ENCODE measurements at regions not wholly inside any gene's neighbourhood (a gene's known extent, or its start where the extent isn't known, plus 50 kb on each side); places are given as distances from the start of the nearest gene placed in this dataset.
"Not testable (repeated sequence)": the region's sequence is repeated elsewhere in the genome, so short reads cannot be mapped to it uniquely, and the experiment has no call there.

DNA sequence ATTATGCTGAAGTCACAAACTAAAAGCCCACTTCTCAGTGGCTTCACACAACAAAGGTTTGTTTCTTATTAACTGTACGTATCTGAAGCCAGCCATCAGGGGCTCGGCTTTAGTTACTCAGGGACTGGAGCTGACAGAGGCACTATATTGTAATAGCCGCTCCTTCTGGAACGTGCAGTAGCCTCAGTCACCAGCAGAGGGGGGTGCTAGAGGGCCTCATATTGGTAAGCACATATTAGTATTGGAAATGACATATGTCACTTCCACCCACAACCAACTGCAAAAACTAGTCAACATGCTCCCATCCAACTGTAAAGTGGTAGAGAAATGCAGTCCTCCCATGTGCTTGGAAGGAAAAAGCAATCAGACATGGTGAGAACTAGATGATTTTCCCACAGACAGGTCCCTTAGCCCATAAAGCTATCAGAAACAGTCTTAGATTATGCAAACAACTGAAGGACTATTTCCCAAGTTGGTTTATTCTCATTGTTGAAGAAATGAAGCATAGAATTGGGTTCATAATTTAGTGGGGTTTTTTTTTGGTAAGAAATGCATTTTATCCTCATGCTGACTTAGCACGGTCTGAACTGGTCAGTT is 183.6 kb upstream of the G2E3 start:
- no peak for FAIRE-seq

DNA sequence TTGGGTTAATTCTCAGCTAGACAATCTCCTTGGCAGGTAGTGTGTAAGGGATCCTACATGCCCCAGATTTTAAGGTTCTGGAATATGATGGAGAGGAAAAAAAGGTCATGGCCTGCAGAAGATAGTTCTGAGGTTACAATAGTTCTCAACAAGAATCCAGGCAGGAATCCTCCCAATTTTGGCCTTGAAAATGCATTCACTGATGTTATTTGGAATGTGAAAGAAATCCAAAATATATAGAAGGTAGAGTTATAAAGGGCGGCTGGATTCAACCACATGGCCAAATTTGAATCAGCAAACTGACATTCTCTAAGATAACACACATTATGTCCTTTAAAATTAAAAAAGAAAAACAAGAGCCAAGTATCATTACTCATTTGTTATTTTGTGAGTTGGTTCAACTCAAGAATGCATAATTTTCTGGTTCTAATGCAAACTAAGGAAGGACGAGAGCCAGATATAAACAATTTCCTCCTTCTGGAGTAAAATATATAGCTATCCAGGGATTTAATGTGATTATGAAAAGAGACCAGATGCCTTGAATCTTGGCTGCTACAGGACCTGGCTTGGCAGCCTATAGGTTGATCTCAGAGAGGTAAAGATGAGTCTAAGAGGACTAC is 177.0 kb upstream of the G2E3 start:
- no peak for FAIRE-seq

DNA sequence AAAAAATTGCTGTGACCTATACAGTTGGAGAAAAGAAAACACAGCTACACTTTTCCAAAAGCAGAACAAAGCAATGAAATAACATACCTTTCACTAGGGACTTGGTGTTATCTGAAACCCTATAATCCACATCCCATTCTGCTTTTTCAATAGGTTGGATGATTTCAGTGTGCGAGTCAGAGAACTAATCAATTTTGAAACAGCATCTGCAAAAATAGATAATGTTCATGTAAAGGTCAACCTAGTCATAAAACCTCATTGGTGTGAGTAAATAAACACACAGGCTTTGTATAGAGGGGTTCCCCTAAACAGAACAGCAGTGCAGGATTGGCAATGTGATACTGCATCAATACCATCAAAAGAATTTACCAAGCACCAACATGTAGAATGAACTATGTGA is 173.0 kb upstream of the G2E3 start:
- FAIRE-seq = no peak

DNA sequence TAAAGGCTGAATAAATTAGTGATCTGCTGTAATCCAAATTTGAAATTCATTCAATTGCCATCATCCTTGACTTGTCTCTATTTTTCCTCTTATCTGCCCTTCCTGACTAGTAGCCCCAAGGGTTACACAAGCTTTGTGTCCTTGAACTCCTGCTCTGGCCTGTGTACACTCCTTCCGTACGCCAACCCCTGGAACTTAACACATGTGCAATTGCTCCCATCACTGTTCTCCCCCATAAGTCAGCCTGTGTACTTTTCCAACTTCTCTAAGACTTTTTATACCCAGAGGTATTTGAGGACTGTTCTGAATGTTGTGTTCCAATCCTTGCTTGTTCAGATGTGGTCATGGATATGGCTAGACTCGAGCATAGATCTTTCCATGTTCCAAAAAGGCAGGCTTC is 171.1 kb upstream of the G2E3 start:
- no peak for FAIRE-seq

DNA sequence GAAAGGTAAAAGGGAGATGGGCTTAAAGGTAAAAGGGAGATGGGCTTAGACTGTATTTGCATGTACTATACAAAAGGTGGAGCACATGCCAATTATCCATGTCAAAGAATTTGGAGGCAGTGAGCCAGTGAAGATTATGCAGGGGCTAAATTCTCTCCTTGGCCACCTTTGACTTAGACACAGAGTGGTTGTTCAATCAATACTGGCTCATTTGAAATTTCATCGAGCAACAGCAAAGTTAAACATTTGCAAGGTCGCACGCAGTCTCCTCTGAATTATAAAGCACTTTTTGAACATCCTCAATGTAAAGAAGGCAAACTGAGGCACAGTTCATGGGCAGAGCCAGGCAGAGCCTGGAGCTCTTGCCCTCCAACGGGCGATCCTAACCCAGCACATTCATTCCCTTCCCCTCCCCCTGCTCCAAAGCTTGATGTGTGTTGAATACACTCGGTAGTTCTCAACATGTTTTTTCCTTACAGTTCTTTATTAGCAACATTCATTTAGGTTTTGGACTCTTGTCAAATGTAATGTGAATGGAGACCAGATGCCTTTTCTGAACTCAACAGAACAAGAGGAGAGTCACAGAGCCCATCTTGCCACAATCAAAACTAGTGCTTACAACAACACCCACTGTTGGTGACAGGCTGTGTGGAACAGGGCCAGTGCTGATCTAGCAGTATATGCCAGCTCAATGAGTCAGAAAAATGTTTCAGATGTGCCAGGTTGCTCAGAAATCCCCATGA is 169.7 kb upstream of the G2E3 start:
- no peak for FAIRE-seq

DNA sequence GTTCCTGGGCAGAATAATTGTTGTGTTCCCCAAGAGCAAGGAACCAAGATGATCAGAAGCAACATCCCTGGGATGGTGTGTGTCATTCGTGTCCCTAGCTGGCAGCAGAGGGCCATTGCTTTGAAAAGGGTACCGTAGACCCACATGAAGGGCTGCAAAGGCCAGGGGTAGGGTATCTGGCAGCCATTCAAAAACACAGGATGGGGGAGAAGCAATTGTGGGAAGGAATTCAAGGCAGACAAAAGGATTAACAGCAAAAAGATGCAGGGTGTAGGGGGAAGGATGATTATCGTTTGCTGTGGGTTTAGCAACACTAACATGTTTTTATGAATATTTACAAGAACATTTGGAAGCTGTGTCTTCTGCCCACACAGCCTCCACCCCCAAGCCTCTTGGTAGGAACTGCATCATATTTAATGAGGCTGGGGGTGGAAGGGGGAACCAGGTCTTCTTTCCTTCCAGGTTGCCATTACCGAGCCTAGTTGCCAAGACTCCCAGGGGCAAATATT is 169.0 kb upstream of the G2E3 start:
- no peak for FAIRE-seq

DNA sequence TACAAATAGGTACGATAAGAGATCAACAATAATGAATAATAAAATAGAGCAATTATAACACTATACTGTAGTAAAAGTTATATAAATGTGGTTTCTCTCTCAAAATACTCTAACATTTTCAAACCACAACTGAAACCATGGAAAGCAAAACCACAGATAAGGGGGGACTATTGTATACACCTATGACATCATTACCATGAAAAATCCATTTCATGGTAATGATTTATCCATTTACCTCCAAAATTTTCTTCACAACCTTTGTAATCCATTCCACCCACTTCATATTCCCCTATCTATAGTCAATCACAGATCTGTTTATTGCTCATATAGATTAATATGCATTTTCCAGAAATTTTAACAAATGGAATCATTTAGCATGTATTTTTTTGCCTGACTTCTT is 163.9 kb upstream of the G2E3 start:
- FAIRE-seq = no peak

DNA sequence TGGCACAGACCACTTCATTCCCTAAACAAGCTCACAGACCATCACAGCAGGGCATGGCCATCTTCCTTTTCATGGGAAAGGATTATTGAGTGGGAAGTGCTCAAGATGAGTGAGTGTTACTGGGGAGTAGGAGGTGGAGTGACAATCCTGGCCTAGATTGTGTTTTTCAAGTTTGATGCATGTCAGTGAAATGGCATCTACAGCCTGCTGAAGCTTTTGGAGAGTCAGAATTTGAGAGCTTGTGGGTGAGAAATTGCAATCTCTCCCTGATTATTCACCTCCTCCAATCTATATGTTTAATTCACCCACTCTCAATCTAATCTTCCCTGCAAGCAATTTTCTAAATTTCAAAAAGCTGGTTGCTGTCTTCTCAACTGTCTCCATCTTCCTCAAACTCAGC is 156.1 kb upstream of the G2E3 start:
- no peak for FAIRE-seq

DNA sequence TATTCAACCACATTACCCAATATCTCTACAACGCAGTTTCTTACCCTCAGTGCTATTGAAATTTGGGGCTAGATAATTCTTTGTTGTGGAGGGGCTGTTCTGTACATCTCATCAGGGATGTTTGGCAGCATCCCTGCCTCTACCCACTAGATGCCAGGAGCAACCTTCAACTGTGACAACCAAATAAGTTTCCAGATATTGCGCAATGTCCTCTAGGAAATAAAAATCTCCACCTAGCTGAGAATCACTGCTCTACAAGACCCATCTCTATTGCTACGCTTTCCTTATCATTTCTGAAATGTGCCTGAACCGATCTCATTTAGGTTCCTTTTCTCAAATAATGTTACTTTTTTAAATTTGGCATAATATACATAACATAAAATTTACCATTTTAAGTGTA is 155.2 kb upstream of the G2E3 start:
- FAIRE-seq = no peak

DNA sequence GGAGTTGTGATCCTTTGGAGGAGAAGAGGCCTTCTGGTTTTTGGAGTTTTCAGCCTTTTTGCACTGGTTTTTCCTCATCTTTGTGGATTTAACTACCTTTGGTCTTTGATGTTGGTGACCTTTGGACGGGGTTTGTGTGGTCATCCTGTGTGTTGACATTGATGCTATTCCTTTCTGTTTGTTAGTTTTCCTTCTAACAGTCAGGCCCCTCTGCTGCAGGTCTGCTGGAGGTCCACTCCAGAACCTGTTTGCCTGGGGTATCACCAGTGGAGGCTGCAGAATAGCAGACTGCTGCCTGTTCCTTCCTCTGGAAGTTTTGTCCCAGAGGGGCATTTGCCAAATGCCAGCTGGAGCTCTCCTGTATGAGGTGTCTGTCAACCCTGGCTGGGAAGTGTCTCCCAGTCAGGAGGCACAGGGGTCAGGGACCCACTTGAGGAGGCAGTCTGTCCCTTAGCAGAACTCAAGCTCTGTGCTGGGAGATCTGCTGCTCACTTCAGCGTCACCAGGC is 149.4 kb upstream of the G2E3 start:
- FAIRE-seq = not testable (repeated sequence)

DNA sequence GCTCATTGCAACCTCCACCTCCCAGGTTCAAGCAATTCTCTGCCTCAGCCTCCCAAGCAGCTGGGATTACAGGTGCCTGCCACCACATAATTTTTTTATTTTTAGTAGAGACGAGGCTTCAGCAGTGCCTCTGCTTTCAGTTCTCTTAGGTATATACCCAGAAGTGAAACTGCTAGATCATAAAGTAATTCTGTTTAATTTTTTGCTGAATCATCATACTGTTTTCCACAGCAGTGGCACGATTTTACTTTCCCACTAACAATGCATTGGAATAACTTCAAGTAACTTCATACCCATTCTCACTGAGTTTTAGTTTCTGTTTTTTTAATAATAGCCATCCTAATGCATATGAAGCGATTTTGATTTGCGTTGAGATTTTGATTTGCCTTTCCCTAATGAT is 148.0 kb upstream of the G2E3 start:
- no peak for FAIRE-seq

DNA sequence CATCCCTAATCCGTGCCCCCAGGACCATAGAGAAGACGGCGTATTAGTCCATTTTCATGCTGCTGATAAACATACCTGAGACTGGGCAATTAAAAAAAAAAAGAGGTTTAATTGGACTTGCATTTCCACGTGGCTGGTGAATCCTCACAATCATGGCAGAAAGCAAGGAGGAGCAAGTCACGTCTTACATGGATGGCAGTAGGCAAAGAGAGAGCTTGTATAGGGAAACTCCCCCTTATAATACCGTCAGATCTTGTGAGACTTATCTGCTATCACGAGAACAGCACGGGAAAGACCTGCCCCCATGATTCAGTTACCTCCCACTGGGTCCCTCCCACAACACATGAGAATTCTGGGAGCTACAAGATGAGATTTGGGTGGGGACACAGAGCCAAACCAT is 145.8 kb upstream of the G2E3 start:
- not testable (repeated sequence) for FAIRE-seq

DNA sequence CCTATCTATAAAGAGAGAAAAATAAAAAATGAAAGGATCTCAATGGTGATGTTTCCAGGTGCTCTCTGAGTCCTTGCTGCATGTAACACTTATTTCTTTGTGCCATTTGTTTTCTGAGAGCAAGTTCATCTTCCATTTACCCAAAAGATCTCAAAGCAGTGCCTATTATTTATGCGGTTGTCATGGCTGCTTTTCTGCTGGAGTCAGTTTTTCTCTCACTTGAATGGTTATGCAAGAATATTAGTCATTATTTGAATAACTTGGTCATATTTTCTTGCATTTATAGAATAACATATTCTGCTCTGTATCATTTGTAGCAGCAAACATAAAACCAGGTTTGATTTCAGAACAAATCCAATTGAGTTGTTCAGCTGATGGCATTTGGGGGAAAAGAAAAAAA is 141.8 kb upstream of the G2E3 start:
- FAIRE-seq = no peak

DNA sequence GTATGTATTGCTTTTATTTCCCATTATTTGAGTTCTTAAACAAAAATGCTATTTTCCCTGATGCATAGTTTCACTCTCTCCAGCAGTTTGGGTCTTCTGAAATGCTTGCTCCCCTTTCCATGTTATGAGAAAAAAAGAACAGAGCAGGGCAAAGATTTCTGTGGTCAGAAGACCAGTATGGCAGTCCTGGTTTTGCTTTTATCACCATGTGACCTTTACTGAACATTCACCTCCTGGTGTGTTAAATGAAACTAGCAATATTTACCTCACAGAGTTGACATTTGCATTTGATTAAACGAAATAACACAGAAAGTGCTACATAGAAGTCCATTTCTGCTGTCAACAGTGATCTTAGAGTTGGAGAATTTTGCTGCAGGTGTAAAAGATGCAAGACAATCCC is 141.0 kb upstream of the G2E3 start:
- no peak for FAIRE-seq

DNA sequence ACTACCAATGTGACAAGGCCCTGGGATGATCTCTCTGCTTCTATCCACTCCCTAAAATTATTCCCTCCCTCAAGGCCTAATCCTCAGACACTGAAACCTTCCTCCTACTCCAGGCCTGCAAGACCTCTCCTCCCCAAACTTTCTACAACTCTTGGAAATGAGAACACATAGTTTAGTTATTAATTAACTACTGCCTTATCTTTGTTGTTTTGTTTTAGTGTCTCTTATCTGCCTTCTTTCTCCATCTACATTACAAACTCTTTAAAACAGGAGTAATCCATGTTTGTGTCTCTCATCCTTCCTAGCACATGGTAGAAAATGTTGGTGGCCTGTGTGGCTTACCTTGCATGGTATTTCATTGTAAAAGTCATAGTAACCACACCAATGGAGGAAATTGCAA is 139.9 kb upstream of the G2E3 start:
- no peak for FAIRE-seq

DNA sequence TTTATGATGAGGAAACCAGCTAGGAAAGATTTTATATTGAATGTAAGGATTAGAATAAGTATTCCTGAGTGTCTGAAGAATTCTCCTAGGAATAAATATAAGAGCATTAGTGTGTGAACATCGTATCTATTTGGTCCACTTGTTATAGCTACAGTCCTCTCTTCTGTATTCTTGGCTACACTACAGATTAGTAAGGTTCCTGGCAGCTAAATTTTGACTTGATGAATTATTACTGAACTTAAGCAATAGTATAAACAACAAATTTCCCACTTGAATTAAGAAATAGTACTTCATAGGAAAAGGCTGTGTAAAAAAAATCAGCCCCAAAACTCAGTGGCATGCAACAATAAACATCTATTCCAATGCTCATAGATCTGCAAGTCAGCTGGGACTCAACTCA is 138.4 kb upstream of the G2E3 start:
- FAIRE-seq = no peak

DNA sequence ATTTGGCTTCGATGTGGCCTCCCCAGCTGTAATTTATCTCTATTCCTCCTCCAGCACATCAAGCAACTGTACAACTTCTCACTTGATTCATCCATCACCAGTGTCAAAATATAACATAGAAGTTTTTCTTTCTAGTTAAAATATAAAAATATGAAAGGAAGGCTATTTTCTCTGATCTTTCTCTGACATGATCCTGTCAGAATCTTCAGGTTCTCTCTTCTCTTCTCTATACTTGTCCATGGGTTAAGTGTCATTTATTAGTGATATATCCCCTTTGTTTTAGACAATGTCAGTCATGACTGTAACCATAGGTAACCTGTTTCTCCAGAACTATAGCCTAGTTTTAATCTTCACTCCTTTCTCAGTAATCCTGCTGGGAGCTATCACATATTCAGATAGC is 132.5 kb upstream of the G2E3 start:
- no peak for FAIRE-seq

DNA sequence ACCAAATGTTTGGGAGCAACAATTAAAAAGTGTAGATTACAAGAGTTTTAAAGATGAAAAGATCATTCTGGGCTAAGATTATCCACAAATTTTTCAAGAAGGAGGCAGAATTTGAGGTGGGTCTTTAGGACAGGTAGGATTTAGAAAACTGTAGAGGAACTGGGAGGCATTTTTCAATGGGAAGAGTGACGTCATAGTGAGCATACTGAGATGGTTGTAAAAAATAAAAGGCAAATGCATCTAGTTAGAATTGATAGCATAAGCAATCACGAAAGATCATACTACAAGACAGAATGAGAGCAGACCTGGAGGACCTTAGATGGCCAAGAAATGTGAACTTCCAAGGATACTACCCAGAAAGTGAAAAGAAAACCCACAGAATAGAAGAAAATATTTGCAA is 131.6 kb upstream of the G2E3 start:
- FAIRE-seq = no peak

DNA sequence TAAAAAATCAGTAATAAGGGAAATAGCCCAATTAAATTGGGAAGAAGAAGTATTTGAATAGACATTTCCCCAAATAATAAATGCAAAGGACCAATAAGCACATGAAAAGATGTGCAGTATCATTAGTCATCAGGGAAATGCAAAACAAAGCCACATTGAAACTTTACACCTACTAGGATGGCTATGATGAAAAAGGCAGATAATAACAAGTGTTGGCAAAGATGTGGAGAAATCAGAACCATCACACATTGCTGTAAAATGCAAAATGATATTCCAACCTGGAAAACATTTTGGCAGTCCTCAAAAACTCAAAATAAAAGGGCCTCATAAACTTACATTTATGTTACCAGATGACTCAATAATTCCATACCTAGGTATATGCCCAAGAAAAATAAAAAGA is 131.1 kb upstream of the G2E3 start:
- FAIRE-seq = no peak

DNA sequence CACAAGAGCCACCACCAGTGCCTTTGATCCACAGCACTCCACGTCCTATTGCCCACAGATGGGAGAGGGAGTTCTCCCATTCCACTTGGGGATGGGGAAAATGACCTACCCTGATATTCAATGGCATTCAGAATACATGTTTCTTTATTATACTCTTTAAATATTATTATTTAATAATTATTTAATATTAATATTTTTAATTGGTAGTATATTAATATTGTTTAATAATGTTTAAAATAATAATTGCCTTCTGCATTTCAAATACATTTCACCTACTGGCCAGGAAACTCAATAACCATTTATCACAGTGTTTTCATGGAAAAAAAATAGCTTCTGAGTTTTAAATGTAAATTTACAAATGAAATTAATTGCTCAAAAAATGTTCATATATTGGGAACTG is 127.4 kb upstream of the G2E3 start:
- no peak for FAIRE-seq

DNA sequence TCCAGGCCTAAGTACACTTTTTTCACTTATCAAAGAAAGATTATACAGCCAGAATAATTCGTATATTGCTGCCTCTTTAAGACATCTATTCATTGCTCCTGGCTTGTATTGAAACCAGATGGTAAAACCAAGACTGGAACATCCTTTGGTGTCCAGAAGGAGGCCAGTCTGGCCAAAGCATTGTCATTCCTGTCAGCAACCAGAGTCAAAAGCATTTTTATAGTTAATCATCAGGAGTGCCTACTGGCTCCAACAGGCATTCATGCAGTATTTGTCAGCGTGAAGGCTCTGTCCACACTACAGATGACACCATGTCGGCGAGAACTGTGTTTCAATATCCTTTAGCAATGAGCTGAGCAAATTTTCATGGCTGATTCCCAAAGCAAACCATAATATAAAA is 118.0 kb upstream of the G2E3 start:
- FAIRE-seq = no peak

DNA sequence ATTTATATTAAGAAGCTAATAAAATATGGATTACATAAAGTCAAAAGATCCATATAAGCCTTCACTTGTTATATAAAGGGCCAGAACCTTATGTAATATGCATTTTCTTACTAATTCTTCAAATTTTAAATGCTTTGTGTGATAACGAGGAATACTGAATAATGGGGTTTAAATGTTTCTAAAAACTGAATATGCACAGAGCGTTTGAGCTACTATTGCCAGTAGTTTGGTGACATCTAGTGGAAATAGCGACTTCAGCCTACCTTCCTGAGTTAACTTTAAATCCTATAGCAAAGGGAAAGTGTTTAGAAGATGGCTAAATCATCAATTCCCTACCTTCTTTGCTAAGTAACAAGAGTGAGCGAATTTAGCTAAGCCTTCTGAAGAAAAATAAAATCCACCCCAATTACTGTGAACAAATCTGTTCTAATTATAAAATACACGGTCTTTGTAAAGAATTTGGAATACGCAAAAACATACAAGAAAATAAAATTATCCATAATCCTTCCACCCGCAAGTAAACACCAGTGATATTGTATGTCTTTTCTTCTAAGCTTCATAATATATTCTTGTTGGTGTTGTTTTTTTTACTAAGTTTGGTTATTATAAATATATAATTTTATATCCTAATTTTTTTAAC is 115.5 kb upstream of the G2E3 start:
- FAIRE-seq = no peak

DNA sequence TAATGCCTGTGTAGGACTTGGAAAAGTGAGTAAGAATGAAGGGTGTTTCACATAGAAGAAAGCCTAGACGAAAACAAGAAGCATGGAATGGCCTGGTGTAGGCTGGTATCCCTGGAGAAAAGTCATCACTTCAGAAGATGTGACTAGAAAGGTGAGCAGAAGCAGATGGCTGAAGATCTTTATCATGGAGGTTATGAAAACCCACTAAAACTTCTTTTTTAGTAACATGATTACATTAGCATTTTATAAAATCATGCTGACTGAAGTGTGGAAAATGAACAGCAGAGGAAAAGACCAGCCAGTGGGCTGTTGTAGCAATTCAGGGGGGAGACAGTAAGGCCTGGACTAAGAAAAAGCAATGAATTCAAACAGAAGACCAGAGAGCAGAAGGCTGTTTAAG is 114.5 kb upstream of the G2E3 start:
- FAIRE-seq = no peak
